PC-9 (cell line): ENCODE measurements at regions not wholly inside any gene's neighbourhood (a gene's known extent, or its start where the extent isn't known, plus 50 kb on each side); places are given as distances from the start of the nearest gene placed in this dataset.

Experiments used
- EZH2 ChIP-seq: fragments of 200-600 bp; sonication (generic); IDR thresholded peaks from 2 replicates; pipeline ENCODE4 v1.8.0; 2017; ENCODE audit warnings: antibody characterized with exemption, low read depth
- TF ChIP-seq, protein P1 (sequence below): fragments of 200-600 bp; sonication (generic); conservative IDR thresholded peaks from 2 replicates; pipeline ENCODE4 v1.6.1; 2017; ENCODE audit warnings: mixed run types, antibody characterized with exemption, mild to moderate bottlenecking, moderate library complexity

DNA sequence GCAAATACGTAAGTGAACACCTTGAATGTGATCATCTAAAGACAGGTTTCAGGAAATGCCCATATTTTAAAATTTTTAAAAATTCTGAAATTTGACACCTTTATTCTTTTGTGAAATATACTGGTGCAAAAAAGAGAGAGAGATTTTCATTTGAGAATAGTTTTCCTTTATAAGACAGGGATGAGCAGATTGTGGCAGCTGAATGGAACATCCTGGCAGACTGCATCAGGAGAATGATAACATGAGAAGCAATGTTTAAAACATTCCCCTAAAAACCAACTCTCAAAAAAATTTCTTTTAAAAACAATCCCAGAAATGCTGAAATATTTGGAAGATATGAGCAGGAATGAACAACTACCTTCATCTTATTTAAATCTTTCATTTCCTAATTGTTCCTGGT is 744.8 kb upstream of the ID2 start:
- TF ChIP-seq, protein P1, sequence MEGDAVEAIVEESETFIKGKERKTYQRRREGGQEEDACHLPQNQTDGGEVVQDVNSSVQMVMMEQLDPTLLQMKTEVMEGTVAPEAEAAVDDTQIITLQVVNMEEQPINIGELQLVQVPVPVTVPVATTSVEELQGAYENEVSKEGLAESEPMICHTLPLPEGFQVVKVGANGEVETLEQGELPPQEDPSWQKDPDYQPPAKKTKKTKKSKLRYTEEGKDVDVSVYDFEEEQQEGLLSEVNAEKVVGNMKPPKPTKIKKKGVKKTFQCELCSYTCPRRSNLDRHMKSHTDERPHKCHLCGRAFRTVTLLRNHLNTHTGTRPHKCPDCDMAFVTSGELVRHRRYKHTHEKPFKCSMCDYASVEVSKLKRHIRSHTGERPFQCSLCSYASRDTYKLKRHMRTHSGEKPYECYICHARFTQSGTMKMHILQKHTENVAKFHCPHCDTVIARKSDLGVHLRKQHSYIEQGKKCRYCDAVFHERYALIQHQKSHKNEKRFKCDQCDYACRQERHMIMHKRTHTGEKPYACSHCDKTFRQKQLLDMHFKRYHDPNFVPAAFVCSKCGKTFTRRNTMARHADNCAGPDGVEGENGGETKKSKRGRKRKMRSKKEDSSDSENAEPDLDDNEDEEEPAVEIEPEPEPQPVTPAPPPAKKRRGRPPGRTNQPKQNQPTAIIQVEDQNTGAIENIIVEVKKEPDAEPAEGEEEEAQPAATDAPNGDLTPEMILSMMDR = no peak
- TF ChIP-seq EZH2 = no peak
